ENCODE measurements at regions not wholly inside any gene's neighbourhood (a gene's known extent, or its start where the extent isn't known, plus 50 kb on each side); places are given as distances from the start of the nearest gene placed in this dataset.

DNA sequence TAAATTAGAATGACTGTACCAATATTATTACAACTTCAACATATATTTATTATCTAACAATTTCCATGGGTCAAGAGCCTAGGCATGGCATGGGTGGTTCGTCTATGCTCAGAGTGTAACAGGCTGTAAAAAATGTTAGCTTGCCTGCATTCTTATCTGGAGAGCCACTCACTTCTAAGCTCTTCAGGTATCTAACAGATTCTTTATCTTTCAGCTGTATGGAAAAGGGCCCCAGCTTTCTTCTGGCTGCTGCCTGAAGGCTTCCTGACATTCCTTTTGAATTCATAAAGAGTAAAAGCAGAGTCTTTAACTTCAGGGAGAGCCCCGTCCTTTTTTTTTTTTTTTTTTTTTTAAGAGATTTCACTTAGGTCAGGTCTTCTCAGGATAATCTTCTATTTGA, 648.8 kb downstream of the NXPH1 start:
- no peaks in the 10 kb centered on the region for H3F3A ChIP-seq (ENCODE audit: insufficient read depth, low read length)
- no peak overlapping the region for H3K9ac ChIP-seq (ENCODE audit: low read length)
- no peaks in the 10 kb centered on the region for H4K20me1 ChIP-seq (ENCODE audit: insufficient read depth, low read length)
- H3K27me3 ChIP-seq (replicated peaks; ENCODE audit: insufficient read depth, low read length) = no peaks in the 10 kb centered on the region
- no peaks in the 10 kb centered on the region for H3K36me3 ChIP-seq (replicated peaks; ENCODE audit: insufficient read depth, low read length)
- H2AFZ ChIP-seq (ENCODE audit: low read length) = no peak overlapping the region
- H3K9me3 ChIP-seq (replicated peaks; ENCODE audit: insufficient read depth, low read length) = no peaks in the 10 kb centered on the region
- no peaks in the 10 kb centered on the region for H3K4me1 ChIP-seq (ENCODE audit: low read length)
- no peak overlapping the region for H3K4me2 ChIP-seq (ENCODE audit: low read depth, low read length)
- H3K4me3 ChIP-seq (ENCODE audit: low read length) = no peak overlapping the region
- H3K9me2 ChIP-seq (replicated peaks; ENCODE audit: insufficient read depth, low read length) = no peaks in the 10 kb centered on the region; the same call in 1 of the 2 replicates
- H3K27ac ChIP-seq (ENCODE audit: low read length) = no peak overlapping the region
- no peaks in the 10 kb centered on the region for H3K79me2 ChIP-seq (ENCODE audit: low read length)
- no peak for DNase-seq
- no peak for TF ChIP-seq EZH2phosphoT487 (IDR thresholded peaks at IDR 0.05; ENCODE audit: low read length)

GRCh38 chr7:9083837-9084236, 650.4 kb downstream of the NXPH1 start:
- H3K79me2 ChIP-seq (ENCODE audit: low read length) = no peaks in the 10 kb centered on the region
- no peak overlapping the region for H3K27ac ChIP-seq (ENCODE audit: low read length)
- H3K4me3 ChIP-seq (ENCODE audit: low read length) = no peak overlapping the region
- TF ChIP-seq EZH2phosphoT487 (IDR thresholded peaks at IDR 0.05; ENCODE audit: low read length) (no peak), CTCF (IDR thresholded peaks at IDR 0.05; ENCODE audit: low read length) (no peak)
- H2AFZ ChIP-seq (ENCODE audit: low read length) = no peak overlapping the region
- no peaks in the 10 kb centered on the region for H3K4me1 ChIP-seq (ENCODE audit: low read length)
- no peaks in the 10 kb centered on the region for H3F3A ChIP-seq (ENCODE audit: insufficient read depth, low read length)
- H3K27me3 ChIP-seq (replicated peaks; ENCODE audit: insufficient read depth, low read length) = no peaks in the 10 kb centered on the region
- no peak overlapping the region for H3K4me2 ChIP-seq (ENCODE audit: low read depth, low read length)
- H3K36me3 ChIP-seq (replicated peaks; ENCODE audit: insufficient read depth, low read length) = no peaks in the 10 kb centered on the region
- no peaks in the 10 kb centered on the region for H3K9me3 ChIP-seq (replicated peaks; ENCODE audit: insufficient read depth, low read length)
- no peaks in the 10 kb centered on the region for H4K20me1 ChIP-seq (ENCODE audit: insufficient read depth, low read length)
- H3K9me2 ChIP-seq (replicated peaks; ENCODE audit: insufficient read depth, low read length) = no peaks in the 10 kb centered on the region; the same call in 1 of the 2 replicates
- DNase-seq = no peak
- H3K9ac ChIP-seq (ENCODE audit: low read length) = no peak overlapping the region

DNA sequence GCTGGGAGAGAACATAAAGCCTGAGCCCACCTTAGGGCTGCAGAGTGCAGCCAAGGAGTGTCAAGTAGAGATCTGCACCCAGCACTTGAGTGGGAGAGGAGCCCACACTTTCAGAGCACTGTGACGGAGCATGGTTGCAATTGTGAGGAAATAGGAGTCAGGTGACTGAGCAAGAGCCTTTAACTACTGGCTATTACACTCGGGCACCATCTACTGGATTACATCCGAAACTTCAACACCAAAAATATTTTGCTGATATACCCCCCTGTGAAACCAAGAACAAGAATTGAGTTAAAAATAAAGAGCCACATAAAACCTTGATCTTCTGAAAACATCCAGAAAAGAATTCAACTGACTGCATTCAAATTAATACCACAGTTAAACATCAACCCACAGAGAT, 657.9 kb downstream of the NXPH1 start:
- Histone ChIP-seq H3K36me3 (replicated peaks; ENCODE audit: insufficient read depth, low read length) (no peaks in the 10 kb centered on the region), H3K9ac (ENCODE audit: low read length) (no peak overlapping the region; the same call in 1 of the 2 replicates), H3K4me1 (ENCODE audit: low read length) (peaks cover 13% of the 10 kb centered on the region), H3K9me3 (replicated peaks; ENCODE audit: insufficient read depth, low read length) (no peaks in the 10 kb centered on the region; the same call in 1 of the 2 replicates), H3K4me3 (ENCODE audit: low read length) (peak overlapping the region; percentile 14; the same call in 1 of the 2 replicates), H4K20me1 (ENCODE audit: insufficient read depth, low read length) (no peaks in the 10 kb centered on the region), H2AFZ (ENCODE audit: low read length) (peak overlapping the region; percentile 72), H3F3A (ENCODE audit: insufficient read depth, low read length) (peaks cover 9% of the 10 kb centered on the region; the same call in 1 of the 2 replicates), H3K27me3 (replicated peaks; ENCODE audit: insufficient read depth, low read length) (no peaks in the 10 kb centered on the region), H3K79me2 (ENCODE audit: low read length) (no peaks in the 10 kb centered on the region), H3K27ac (ENCODE audit: low read length) (peak overlapping the region; percentile 49; the same call in 1 of the 2 replicates), H3K4me2 (ENCODE audit: low read depth, low read length) (peak overlapping the region; percentile 48), H3K9me2 (replicated peaks; ENCODE audit: insufficient read depth, low read length) (no peaks in the 10 kb centered on the region)
- DNase-seq = peak; percentile 81
- TF ChIP-seq EZH2 (optimal IDR thresholded peaks at IDR 0.05; ENCODE audit: low read depth, low read length) = no peak
- peak; percentile 65 for TF ChIP-seq CTCF (IDR thresholded peaks at IDR 0.05; ENCODE audit: low read length)
- no peak for TF ChIP-seq EZH2phosphoT487 (IDR thresholded peaks at IDR 0.05; ENCODE audit: low read length)

GRCh38 chr7:9097565-9098060, 664.2 kb downstream of the NXPH1 start:
- TF ChIP-seq EZH2phosphoT487 (IDR thresholded peaks at IDR 0.05; ENCODE audit: low read length) (no peak), CTCF (IDR thresholded peaks at IDR 0.05; ENCODE audit: low read length) (no peak), EZH2 (optimal IDR thresholded peaks at IDR 0.05; ENCODE audit: low read depth, low read length) (no peak)
- Histone ChIP-seq H3K4me2 (ENCODE audit: low read depth, low read length) (no peak overlapping the region), H3K27ac (ENCODE audit: low read length) (no peak overlapping the region), H3F3A (ENCODE audit: insufficient read depth, low read length) (no peaks in the 10 kb centered on the region), H3K79me2 (ENCODE audit: low read length) (no peaks in the 10 kb centered on the region), H3K4me3 (ENCODE audit: low read length) (no peak overlapping the region), H4K20me1 (ENCODE audit: insufficient read depth, low read length) (no peaks in the 10 kb centered on the region), H3K9me3 (replicated peaks; ENCODE audit: insufficient read depth, low read length) (no peaks in the 10 kb centered on the region; the same call in 1 of the 2 replicates), H3K36me3 (replicated peaks; ENCODE audit: insufficient read depth, low read length) (no peaks in the 10 kb centered on the region), H3K27me3 (replicated peaks; ENCODE audit: insufficient read depth, low read length) (no peaks in the 10 kb centered on the region), H2AFZ (ENCODE audit: low read length) (no peak overlapping the region), H3K9ac (ENCODE audit: low read length) (no peak overlapping the region), H3K4me1 (ENCODE audit: low read length) (peaks cover 3% of the 10 kb centered on the region; the same call in 1 of the 2 replicates), H3K9me2 (replicated peaks; ENCODE audit: insufficient read depth, low read length) (no peaks in the 10 kb centered on the region)
- DNase-seq = no peak

Measured in MM.1S (cell line).